DOHH2 (cell line): ENCODE measurements at regions not wholly inside any gene's neighbourhood (a gene's known extent, or its start where the extent isn't known, plus 50 kb on each side); places are given as distances from the start of the nearest gene placed in this dataset.
"Not testable (repeated sequence)": the region's sequence is repeated elsewhere in the genome, so short reads cannot be mapped to it uniquely, and the experiment has no call there.

ENCODE experiments used
- H3F3A ChIP-seq: fragments of 200-600 bp; sonication (generic), shearing (Covaris generic); 2 replicates; pipeline ENCODE4 v1.6.0; 2016; ENCODE audit warnings: antibody characterized with exemption, mild to moderate bottlenecking; ENCODE audit not compliant: control insufficient read depth, insufficient read depth
- H3K27ac ChIP-seq: fragments of 200-600 bp; sonication (generic); 2 replicates; pipeline ENCODE4 v1.5.1; 2014; ENCODE audit warnings: low read depth, mild to moderate bottlenecking, low read length, moderate library complexity
- H3K27me3 ChIP-seq: fragments of 200-600 bp; sonication (generic); 2 replicates; pipeline ENCODE4 v1.6.1; 2014; ENCODE audit warnings: mild to moderate bottlenecking, low read length, mixed read lengths; ENCODE audit not compliant: control insufficient read depth
- H3K36me3 ChIP-seq: fragments of 200-600 bp; sonication (generic); 2 replicates; pipeline ENCODE4 v1.6.1; 2014; ENCODE audit warnings: mild to moderate bottlenecking, low read length, moderate library complexity, mixed read lengths; ENCODE audit not compliant: control insufficient read depth
- H3K4me1 ChIP-seq: fragments of 200-600 bp; sonication (generic); 2 replicates; pipeline ENCODE4 v1.6.1; 2014; ENCODE audit warnings: mild to moderate bottlenecking, low read length, mixed read lengths; ENCODE audit not compliant: control insufficient read depth
- H3K4me2 ChIP-seq: fragments of 200-600 bp; sonication (generic); 2 replicates; pipeline ENCODE4 v1.6.0; 2014; ENCODE audit warnings: mild to moderate bottlenecking, low read length, moderate library complexity
- H3K4me3 ChIP-seq: fragments of 200-600 bp; sonication (generic); 2 replicates; pipeline ENCODE4 v1.5.1; 2014; ENCODE audit warnings: mild to moderate bottlenecking, low read length, mixed read lengths
- H3K79me2 ChIP-seq: fragments of 200-600 bp; sonication (generic); 2 replicates; pipeline ENCODE4 v1.6.1; 2014; ENCODE audit warnings: mild to moderate bottlenecking, low read length, mixed read lengths; ENCODE audit not compliant: control insufficient read depth
- H3K9me2 ChIP-seq: fragments of 200-600 bp; sonication (generic); replicated peaks from 2 replicates; pipeline ENCODE4 v1.6.1; 2014; ENCODE audit warnings: mild to moderate bottlenecking, low read length, mixed read lengths; ENCODE audit not compliant: control insufficient read depth
- H3K9me3 ChIP-seq: fragments of 200-600 bp; sonication (generic); 2 replicates; pipeline ENCODE4 v1.6.1; 2014; ENCODE audit warnings: antibody characterized with exemption, low read length, mixed read lengths; ENCODE audit not compliant: control insufficient read depth, insufficient read depth
- H4K20me1 ChIP-seq: fragments of 200-600 bp; sonication (generic); 2 replicates; pipeline ENCODE4 v1.6.0; 2014; ENCODE audit warnings: low read depth, mild to moderate bottlenecking, antibody characterized with exemption, low read length, moderate library complexity; ENCODE audit not compliant: control insufficient read depth, insufficient read depth
- EZH2phosphoT487 ChIP-seq: fragments of 200-600 bp; sonication (generic); IDR thresholded peaks from 2 replicates; pipeline ENCODE4 v1.6.1; 2017; ENCODE audit warnings: borderline replicate concordance, mild to moderate bottlenecking, antibody characterized with exemption, low read length, moderate library complexity, mixed read lengths
- TF ChIP-seq, protein P1 (sequence below): fragments of 200-600 bp; sonication (generic); IDR thresholded peaks from one replicate; pipeline ENCODE4 v1.5.1; 2014; ENCODE audit warnings: antibody characterized with exemption, mild to moderate bottlenecking, low read depth, low read length; ENCODE audit not compliant: poor library complexity, severe bottlenecking

DNA sequence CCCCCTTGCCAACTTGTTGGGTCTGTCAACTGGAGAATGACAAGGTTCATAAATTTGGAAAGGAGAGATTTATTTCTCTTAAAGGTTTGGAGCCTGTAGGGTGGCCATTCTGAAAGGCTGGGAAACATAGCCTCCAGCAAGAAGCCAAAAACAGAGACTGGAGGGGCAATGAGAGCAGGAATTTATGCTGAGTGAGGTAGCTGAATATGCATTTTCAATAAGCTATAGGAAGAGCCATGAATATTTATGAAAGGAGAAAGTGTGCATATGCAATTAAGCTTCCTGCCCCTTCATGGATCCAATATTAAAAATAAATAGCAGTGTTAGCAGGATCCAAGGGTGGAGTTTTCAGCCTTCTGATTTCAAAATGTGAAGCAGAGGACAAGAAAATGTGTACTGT lies 306.1 kb upstream of the LRRC3B start:
- Histone ChIP-seq H3K79me2 (no peaks in the 10 kb centered on the region), H3K4me3 (no peak overlapping the region), H3K4me1 (no peaks in the 10 kb centered on the region), H3K36me3 (no peaks in the 10 kb centered on the region), H3K4me2 (no peak overlapping the region), H3F3A (no peaks in the 10 kb centered on the region), H3K9me2 (no peaks in the 10 kb centered on the region), H3K27ac (no peak overlapping the region), H4K20me1 (no peaks in the 10 kb centered on the region), H3K27me3 (no peaks in the 10 kb centered on the region), H3K9me3 (no peaks in the 10 kb centered on the region)
- TF ChIP-seq, protein P1, sequence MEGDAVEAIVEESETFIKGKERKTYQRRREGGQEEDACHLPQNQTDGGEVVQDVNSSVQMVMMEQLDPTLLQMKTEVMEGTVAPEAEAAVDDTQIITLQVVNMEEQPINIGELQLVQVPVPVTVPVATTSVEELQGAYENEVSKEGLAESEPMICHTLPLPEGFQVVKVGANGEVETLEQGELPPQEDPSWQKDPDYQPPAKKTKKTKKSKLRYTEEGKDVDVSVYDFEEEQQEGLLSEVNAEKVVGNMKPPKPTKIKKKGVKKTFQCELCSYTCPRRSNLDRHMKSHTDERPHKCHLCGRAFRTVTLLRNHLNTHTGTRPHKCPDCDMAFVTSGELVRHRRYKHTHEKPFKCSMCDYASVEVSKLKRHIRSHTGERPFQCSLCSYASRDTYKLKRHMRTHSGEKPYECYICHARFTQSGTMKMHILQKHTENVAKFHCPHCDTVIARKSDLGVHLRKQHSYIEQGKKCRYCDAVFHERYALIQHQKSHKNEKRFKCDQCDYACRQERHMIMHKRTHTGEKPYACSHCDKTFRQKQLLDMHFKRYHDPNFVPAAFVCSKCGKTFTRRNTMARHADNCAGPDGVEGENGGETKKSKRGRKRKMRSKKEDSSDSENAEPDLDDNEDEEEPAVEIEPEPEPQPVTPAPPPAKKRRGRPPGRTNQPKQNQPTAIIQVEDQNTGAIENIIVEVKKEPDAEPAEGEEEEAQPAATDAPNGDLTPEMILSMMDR = no peak
- TF ChIP-seq EZH2phosphoT487 = no peak

DNA sequence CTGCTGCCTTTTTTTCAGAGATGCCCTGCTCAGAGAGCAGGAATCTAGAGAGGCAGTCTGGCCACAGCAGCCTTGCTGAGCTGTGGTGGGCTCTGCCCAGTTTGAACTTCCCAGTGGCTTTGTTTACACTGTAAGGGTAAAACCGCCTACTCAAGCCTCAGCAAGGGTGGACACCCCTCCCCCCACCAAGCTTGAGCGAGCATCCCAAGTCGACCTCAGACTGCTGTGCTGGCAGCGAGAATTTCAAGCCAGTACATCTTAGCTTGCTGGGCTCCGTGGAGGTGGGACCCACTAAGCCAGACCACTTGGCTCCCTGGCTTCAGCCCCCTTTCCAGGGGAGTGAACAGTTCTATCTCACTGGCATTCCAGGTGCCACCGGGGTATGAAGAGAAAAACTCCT lies 298.8 kb upstream of the LRRC3B start:
- not testable (repeated sequence) for H3K27ac ChIP-seq, H3K9me2 ChIP-seq, H3K9me3 ChIP-seq, H3K36me3 ChIP-seq, H3K4me1 ChIP-seq, H3K27me3 ChIP-seq, H3K4me2 ChIP-seq, H3F3A ChIP-seq, H3K79me2 ChIP-seq, H4K20me1 ChIP-seq, H3K4me3 ChIP-seq

DNA sequence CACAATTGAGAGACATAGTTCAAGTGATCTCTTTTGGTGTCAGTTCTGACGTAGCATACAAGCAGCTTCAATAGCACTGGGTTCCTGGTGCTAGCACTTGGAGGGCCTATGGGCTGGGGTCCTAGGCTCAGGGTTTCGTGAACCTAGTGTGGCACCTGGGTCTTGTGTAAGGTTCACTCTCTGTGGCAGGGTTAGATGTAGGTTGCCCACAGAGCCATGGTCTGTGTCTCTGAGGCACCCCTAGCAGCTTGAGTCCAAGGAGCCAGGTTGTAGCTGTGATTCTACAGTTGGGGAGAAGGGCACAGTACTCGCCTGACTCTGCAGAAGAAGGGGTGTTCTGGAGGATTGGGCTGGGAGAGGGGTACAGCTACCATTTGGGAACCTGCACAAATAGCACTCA lies 282.6 kb upstream of the LRRC3B start:
- no peaks in the 10 kb centered on the region for H3F3A ChIP-seq
- no peaks in the 10 kb centered on the region for H3K36me3 ChIP-seq
- H3K27ac ChIP-seq = no peak overlapping the region
- TF ChIP-seq, protein P1 = no peak
- TF ChIP-seq EZH2phosphoT487 = no peak
- no peaks in the 10 kb centered on the region for H3K27me3 ChIP-seq
- H3K9me2 ChIP-seq = no peaks in the 10 kb centered on the region
- H4K20me1 ChIP-seq = no peaks in the 10 kb centered on the region
- no peaks in the 10 kb centered on the region for H3K9me3 ChIP-seq
- no peaks in the 10 kb centered on the region for H3K4me1 ChIP-seq
- H3K4me3 ChIP-seq = no peak overlapping the region
- H3K79me2 ChIP-seq = no peaks in the 10 kb centered on the region
- no peak overlapping the region for H3K4me2 ChIP-seq

DNA sequence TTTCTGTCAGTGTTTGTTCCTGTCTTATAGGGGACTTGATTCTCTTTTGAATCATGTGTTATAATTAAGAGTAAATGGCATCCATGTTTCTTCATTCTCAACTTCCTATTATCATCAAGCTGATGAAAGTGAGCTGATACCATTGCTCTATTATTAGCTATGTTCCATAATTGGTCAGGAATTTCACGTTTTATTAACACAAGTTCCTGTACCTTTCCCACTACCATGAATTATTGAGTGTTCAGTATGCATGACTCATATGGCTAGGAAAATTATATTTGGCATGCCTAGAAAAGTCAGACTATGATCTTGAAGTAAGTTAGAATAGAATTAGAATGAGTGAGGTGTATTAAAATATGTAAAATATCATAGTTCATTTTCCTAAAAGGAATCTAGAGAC lies 278.9 kb upstream of the LRRC3B start:
- Histone ChIP-seq H3K36me3 (no peaks in the 10 kb centered on the region), H3K4me2 (no peak overlapping the region), H3K4me3 (no peak overlapping the region), H3K9me3 (no peaks in the 10 kb centered on the region; the same call in 1 of the 2 replicates), H3K9me2 (no peaks in the 10 kb centered on the region), H3K4me1 (no peaks in the 10 kb centered on the region), H3K79me2 (no peaks in the 10 kb centered on the region), H4K20me1 (no peaks in the 10 kb centered on the region), H3K27me3 (no peaks in the 10 kb centered on the region), H3K27ac (no peak overlapping the region), H3F3A (no peaks in the 10 kb centered on the region)
- TF ChIP-seq EZH2phosphoT487 = no peak
- TF ChIP-seq, protein P1 = no peak
